ENCODE measurements at regions not wholly inside any gene's neighbourhood (a gene's known extent, or its start where the extent isn't known, plus 50 kb on each side); places are given as distances from the start of the nearest gene placed in this dataset.

DNA sequence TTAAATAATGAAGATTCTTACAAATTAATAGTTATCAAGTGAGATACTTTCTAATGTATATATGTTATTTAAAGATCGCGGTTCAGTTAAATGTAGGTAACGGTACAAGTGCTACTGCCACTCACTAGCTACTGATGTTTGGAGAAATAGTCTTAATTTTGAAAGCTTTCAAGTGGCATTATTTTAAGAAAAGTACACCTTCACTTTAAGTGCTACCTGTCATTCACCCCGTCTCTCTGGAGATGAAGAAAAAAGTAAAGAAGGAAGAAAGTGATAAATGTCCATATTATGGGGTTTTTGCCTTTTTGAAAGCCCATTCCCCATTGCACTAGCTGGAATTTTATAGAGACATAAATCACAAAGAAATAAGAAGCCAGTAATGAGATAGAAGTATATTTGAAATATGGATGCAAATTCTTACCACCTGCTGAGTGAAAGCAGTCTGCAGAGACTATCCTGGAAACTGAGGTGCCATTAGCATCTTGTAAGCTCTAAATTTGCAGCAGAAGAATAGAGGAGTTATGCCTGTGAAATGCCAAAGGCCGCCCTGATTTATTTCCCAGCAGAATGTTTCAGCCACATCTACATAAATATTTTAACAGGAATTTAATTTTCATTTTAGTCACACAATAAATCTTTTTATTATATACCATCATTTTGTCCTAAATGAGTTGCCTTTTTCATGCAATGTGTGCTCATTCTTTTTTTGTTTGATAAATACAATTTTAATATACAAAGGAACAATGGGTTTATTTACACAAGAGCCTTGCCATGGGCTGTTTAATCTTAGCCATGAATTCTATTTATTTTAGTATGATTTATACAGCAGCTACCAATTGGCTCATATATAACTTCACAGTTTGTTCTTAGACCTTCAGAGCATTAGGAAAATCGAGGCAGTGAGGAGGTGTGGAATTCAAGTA is 489.9 kb upstream of the RAG2 start:
- no peak for DNase-seq

DNA sequence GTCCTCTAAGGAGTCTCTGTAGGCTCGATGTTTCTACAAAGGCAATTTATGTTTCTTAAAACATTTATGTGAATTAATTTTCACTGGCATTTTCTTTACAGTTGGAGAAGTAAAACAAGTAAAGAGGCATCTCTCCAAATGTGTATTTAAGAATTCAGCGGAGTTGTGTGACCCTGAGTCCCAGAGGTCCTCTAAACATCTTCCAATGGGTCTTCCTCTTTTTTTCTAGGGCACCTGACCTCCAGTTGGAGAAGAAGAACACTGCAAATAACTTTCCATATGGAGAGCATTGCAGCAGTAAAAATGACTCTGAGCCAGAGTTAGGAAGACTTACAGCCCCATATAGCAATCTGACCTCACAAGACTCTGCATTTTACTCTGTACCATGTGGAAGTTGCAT is 480.5 kb upstream of the RAG2 start:
- DNase-seq = no peak

DNA sequence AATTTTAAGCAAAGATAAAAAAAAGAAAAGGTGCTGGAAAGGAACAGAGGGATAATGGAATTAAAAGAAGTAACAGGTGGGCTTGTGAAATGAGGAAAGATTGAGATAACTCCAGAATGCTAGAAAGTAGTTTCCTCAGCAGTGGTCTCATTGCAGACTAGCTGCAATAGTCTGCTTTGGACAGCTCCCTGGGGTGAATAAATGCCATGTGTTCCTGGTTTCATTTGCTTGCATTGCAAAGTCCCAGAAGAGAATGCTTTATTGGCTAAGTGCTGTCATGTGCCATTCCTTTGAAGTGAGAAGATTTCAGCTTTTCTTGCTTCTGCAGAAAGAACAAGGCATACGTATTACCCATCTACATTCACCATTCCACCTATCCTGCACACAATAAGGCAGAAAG is 478.8 kb upstream of the RAG2 start:
- no peak for DNase-seq

DNA sequence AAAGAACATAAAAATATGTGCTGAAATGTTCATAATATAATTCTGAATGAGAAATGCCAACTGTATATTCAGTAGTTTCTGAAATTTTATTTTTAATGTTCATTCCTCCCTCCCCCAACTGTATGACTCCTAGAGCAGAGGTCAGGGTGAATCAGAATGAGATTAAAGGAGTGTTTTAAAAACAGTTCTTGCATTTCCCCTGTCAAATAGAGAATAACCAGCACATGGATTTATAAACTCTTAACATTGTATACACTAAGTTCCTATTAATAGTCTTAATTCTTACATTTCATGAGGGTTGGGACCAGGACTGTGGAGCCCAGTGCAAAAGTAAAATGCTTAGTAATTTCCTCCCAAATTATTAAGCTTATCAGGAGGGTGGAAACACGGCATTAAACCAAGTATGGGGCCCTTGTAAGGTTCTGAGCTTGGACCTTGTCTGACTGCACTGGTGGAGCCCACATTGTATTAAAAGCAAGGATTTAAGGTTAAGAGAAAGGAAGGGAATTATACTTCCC is 474.6 kb upstream of the RAG2 start:
- DNase-seq = no peak

DNA sequence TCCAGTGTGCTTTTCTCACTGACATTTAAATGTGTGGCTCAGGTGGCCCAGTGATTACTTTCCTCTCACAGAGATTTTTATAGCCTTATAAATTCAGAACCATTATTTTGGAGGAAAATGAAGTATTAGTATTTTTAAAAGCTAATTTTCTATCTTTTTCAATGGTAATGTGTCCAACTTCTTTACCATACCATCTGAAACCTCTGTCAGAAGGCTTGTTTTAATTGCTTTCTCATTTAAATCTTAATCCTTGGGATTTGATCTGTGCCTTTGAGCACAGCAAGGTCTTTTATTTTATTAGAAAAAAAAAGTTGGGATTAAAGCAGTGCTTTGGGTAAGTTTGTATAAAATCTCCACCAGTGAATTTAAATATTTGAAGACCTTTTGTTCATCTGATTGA is 452.3 kb upstream of the RAG2 start:
- no peak for DNase-seq

DNA sequence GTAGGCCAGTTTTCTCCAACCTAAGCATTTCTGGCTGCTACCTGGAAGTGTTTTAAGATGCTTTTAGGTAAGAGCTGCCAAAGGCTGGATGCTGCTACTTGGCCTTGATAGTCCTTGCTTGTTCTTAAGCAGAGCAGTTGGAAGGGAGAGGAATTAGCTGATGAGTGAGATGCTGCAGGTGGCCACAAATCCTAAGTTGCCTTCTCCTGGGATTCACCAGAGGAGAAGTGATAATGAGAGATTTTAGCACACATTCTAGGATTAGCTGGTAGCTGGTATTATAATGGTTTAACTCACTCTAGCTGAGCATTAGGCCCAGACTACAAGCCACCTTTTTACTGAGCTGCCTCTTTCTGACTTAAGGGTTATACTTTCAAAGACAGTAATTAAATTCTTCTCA is 442.9 kb upstream of the RAG2 start:
- DNase-seq = no peak

DNA sequence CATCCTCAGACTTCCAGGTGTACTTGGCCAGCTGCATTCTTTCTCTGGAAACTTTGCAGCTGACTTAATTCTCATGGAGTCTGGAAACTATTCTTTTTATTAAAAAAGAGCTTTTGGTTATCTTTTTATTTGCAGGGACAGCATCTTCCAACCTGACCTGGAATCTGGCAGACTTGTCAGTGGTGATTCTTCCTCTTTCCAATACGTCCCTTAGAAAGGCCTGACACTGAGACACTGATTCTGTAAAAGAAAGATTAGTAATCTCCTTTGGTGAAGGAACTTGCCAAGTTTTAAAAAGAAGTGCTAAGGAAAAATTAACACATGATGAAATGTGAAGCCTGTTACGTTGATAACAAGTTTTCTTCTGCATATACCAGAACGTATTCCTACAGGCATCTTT is 440.9 kb upstream of the RAG2 start:
- DNase-seq = no peak

DNA sequence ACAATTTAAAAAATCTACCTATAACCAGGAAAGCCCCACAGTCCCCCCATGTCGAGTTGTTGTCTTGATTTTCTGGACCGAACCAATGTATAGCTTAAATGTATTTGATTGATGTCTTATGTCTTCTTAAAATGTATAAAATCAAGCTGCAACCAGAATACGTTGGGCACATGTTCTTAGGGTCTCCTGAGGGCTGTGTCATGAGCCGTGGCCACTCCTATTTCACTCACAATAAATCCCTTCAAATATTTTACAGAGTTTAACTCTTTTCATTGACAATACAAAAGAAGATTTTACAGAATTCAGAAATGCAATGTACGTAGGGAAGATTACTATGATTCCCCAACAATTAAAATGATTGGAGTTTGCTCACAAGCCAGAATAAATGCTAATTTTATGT is 428.7 kb upstream of the RAG2 start:
- DNase-seq = no peak

DNA sequence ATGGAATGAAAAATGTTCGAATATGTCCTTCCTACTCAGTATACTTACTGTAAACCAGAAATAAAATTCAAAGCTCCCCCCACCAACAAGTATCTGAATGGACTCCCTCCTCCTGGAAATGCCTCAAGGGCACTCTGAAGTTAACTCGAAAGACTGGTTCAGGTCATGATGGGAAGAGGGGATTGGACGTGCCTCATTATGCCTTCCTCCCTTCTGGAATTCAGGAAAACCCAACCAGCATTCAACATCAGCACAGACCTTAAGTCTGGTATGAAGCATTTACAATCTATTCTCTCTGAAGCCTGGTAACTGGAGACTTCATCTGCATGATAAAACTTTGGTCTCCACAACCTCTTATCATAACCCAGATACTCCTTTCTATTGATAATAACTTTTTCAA is 428.3 kb upstream of the RAG2 start:
- DNase-seq = no peak

DNA sequence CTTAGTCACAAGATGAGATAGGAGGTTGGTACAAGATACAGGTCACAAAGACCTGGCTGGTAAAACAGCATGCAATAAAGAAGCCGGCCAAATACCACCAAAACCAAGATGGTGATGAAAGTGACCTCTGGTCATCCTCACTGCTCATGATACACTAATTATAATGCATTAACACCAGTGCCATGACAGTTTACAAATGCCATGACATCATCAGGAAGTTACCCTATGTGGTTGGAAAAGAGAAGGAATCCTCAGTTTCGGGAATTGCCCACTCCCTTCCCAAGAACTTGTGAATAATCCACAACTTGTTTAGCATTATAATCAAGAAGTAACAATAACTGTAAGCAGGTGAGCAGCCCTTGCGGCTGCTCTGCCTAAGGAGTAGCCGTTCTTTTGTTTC is 408.5 kb upstream of the RAG2 start:
- no peak for DNase-seq

DNA sequence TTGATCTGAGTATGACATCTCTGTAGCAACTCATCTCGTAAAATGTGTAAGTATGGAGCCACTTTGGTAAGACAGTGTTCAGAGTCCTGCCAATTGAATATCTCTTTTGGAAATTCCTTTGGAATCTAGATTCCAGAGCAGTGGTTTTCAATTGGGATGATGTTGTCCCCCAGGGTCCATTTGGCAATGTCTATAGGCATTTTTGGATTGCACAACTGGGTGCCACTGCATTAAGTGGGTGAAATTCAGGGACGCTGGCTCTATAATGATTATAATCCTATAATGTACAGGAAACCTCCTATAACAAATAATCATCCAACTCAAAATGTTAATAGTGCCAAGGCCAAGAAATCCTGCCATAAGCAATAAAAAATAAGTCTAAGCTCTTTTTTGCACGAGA is 404.8 kb upstream of the RAG2 start:
- no peak for DNase-seq

DNA sequence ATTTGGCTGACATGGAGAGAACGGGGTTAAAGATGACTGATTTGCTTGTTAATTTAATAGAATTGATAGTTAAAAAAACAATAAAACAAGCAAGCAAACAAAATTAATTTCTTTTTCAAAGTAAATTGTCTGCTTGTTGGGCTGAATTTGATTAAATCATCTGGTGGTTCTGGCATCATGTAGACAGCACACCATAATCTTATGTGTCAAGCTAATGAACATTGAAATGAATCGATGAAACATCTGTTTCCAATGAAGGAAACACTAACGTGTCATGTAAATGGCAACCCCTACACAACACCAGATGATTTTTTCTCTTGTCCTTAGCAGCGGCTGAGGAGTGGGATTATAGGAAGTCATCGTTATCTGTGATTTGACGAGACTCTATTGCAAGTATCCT is 399.6 kb upstream of the RAG2 start:
- no peak for DNase-seq

DNA sequence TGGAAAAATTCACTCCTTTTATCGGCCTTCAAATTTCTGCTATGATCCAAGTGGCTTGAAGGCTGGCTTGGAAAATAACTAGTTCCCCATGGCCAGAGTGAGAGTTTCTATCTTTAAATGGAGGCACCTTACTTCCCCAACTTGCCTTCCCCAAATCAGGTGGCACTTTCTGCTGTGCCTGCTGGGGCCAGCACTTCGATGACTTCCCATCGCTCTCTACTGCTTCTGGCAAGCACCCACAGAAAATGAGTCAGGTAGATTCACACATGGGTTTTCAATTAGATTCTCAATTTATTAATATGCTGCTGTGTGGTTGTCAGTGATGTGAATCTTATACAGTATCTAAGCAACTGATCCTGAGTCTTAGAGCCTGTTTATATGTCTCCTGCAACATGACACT is 398.8 kb upstream of the RAG2 start:
- no peak for DNase-seq

DNA sequence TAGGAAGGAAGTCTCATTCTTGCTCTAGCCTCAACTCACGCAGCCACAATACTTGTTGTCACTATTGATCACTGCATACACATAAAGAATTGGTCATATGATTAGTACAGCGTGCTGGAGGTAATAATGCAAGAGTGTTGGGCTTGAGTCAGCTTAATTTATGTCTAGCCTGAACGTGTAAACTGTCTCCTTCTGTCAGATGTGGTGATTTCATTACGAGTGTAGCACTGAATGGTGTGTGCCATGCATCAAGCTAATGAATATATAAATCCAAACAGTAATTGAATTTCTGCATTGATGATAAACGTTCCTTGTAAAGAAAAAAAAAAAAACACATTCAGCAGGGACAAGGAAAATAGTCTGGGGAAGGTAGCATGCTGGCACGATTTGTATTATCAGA is 396.2 kb upstream of the RAG2 start:
- no peak for DNase-seq

DNA sequence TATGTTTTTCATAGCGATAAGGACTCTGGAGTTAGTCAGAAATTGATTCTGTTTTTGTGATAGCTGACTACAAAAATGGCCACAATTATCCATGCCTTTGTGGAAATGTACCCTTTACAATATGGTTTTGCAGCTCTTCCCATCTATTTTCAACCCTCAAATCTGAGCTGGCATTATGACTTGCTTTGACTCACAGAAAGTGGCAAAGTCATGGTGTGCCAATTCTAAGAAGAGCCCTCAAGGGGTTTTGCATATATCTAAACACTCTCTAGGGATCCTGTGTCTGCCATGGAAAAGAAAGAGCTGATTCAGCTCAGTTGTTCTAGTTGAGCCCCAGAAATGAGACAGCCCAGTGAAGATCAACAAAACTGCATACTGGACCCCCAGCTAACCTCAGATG is 390.5 kb upstream of the RAG2 start:
- no peak for DNase-seq

DNA sequence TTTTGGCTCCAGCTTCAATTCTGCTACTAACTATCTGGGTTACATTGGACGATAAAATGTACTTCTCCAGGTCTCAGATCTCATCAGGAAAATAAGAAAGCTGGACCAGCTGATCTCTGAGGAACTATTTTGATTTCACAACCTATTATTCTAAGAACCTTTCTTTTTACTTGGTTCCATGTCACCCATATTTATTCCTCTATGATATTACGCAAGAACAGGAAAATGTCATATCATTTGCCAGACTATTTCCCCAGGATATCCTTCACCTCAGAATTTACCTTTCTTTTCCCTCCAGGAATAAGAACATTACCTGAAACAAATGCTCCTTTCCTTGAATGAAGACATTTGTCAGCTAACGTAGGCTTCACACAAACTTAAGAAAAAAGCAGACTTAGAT is 387.5 kb upstream of the RAG2 start:
- no peak for DNase-seq

DNA sequence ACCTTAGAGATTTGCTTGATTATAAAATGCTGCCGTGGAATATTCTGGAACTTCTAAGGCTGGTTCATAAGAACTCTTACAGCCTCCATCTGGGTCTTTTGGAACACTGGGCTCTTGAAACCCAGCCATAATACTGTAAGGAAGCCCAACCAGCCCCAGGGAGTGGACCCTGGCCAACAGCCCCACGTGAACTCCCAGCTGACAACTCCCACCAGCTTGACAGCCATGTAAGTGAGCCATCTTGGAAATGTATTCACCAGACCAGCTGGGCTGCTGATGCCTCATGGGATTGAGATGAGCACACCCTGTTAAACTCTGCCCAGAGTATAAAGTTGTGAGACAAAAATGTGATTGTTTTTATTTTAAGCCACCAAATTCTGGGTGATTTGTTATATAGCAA is 378.7 kb upstream of the RAG2 start:
- DNase-seq = no peak

DNA sequence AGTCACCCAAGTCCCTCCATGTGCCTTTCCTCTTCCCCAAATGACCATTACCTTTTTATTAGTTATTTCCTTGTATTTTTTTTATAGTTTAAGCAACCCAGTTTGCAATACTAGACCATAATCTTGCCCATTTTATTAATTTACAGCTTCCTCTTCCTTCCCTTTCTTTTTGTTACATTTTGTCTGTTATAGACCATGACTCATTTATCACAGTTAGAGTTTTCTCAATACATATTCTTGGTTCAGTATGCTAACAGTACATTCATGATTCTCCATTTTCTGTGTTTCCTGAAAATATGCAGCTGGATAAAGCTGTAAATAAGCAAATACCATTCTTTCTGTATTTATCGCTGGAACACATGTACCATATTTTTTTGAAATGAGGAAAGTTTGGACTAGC is 376.7 kb upstream of the RAG2 start:
- no peak for DNase-seq

DNA sequence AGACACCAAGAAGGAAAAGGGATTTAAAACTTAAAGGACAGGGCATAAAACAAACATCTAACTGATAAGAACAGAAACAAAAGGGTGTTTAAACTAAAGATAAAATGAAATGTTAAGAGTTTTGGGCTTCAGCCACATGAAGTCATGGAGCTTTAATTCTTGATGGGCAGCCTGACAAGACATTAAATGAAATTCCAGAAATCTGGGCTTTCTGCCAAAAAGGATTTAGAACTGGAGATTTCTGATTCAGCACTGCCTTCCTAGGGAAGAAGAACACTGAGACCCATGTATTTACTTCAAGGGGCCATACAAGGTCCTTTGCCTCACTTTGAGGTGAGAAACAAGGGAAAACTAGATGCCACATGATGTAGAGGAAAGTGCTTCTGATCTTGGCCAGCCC is 355.9 kb upstream of the RAG2 start:
- DNase-seq = no peak

DNA sequence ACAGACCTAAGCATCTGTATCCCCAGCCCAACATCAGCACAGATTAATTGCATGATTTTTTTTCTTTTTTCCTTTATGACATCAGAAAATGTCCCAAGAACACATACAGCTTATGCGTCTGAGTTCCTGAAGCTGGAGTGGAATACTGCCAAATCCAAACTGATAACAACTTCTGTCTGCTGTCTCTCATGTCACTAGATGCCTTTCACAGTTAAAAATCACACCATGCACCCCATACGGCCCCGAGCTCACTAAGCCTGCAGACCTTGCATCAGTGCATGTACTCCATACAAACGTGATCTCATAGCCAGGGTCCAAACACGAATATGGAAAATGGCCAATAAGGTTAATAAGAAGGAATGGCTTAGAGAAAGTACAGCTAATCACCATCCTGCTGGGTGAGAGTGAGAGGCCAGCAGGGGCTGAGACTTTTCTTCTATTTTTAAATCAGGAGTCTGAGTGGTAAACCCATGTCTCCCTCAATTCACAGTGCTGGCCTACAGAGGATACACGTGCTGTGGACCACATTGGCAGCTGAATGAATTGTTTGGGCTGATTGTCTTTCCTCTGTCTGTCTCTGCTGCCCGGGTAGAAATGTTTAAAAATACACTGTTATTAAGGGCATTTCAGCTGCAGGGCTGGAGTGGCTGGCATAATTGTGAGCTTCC is 350.6 kb upstream of the RAG2 start:
- no peak for DNase-seq

DNA sequence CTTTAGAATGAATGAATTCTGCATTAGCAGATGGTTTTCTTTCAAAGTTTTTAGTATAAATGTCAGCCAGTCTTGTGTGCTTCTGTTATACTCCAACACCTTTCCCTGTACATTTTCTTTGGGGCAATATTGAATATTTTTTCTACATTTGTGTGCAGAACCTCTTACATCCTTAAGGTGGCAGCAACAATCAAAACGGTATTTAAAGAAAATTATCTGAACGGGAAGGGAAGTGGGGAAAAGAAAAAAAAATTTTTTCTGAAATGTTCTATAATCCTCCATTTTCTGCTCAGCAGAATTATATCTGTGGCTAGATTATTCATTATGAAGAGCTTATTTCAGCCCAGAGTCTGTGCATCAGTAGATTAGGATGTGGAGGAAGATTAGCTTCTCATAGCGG is 347.3 kb upstream of the RAG2 start:
- no peak for DNase-seq

DNA sequence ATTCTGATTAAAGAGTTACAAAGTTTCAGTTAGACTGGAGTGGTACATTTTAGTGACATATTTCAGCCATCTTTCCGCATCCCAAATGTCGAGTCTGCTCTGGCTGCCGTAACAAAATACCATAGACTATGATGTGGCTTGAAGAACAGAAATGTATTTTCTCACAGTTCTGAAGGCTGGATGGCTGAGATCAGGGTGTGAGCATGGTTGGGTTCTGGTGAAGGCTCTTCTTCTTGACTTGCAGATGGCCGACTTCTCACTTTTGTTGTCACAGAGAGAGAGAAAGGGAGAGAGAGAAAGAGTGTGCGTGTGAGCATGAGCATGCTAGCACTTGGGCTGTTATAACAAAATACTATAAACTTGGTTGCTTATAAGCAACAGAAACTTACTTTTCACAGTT is 335.4 kb upstream of the RAG2 start:
- DNase-seq = no peak

DNA sequence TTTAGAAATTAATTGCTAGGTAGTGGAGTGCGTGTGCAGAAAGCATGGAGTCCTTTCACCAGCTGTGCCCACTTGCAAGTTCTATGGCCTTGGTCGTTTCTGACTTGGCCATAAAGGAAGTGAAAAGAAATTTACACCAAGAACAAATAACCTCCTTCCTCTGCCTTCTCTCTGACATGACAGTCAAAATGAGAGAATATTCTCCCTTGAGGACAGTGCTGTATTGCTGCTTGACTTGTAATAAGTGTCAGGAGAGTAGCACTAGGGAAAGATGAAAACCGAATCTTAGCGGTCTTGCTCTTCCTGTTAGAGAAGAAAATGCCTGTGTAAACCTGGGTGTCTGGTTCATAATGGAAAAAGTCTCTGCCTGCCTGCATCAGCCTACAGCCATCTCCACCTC is 333.1 kb upstream of the RAG2 start:
- DNase-seq = no peak

DNA sequence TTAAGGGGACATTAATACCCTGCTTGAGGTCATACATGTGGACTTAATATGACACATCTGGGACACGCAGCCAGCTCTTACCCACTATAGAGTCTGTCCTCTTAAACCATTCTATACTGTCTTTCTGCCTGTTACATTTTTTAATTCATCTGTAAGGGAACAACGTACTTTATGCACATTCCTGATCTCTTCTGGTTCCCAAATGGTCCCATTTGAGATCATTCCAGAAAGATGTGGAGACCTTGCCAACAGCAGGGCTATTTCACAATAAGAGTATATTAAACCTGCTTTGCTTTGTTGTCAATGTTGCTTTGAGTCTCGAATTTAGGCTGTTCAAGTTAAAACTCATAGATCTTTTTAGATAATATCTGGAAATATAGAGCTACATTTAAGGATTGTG is 332.2 kb upstream of the RAG2 start:
- DNase-seq = no peak

DNA sequence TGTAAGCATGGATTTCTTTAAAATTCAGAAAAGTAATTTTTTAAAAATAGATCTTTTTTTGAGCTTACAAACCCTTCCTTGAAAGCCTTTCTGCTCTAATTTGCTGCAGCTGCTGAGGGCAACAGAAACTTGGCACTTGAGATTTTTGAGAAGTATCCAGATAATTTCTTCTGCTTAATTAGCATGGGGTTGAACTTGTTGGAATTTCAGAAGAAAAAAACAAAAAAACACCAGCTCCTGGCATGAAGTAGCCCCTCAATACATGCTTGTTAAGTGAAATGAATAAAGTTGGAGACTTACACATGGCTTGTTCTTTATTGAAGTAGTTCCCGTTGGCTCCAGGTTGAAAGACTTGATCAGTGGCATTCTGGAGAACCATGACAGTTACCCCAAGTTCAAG is 331.4 kb upstream of the RAG2 start:
- DNase-seq = no peak

All from NCI-H1048 (cell line).